ENCODE measurements at regions not wholly inside any gene's neighbourhood (a gene's known extent, or its start where the extent isn't known, plus 50 kb on each side); places are given as distances from the start of the nearest gene placed in this dataset.

DNA sequence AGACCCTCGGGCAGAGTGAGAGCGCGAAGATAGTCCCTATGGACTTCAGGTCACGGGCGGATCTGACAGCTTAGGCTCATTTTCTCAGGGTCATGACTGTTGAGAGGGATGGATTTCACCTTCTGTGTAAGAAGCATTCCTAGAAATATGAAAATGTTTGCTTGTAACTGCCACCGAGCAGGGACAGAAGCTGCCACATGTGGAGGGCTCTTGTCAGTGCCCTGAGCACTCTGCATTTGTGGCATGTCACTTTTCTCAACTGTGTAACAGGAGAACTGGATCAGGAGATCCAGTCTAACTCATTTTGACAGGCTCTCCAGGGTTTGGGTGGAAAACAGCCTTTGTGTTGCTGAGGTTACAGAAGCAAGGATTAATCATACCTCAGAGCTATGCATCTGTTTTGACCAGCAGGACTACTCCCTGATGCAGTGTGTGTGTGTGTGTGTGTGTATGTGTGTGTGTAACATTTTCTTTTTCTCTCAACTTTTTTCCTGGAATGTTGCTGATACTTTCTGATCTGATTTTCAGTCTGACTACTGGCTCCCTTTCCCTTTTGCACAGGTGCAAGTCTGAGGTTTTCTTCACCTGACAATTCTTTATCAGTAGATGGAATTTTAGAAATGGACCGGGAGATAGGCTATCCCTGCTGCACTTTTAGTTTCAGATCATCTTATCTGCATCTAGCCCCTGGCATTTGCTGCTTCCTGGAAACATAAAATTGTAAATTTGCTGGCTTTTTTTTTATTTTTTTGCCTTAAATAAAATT, 183.3 kb downstream of the STK31 start:
- DNase-seq, result peak; percentile 87 to 95

DNA sequence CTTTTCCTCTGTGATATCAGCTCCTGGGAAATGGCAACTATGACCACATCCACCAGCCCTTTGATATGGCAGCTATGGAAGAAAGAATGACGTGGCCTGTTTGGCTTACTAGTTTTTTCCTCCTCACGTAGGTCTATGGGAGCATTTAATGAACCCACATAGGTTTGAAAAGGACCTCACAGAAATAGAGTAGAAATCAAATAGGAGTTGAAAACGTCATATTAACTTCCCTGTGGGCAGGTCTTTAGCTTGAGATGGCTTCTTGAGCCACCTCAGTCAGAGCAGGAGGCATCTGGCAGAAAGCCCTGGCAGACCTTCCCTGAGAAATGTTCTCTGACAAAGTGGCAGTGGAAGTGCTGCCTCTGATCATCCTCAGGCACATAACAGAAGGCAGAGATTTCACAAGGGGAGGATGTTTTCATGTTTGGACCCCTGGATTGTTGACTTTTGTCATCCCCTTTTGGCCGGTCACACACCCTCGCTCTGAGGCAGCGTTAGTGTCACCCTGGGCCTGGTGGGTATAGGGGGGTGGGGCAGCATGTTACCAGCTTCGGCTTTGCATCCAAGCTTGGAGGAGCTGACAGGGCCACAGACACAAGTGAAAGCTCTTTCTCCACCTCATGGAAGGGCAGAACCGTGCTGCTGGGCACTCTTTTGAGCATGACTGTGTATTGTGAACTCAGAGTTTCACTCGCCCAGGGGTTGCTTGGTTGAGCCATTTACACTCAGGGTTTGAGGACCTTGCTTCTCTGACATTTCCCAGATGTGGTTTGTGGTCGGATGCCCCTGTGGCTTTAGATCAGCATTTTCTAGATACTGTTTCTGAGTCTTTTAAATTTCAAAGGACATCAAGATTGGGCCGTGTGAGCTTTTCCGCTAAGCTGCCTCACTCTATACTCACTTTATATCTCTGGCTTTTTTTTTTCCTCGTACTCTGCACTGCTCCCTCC, 184.2 kb downstream of the STK31 start:
- H3K4me2 ChIP-seq (ENCODE audit: low read length), result no peak overlapping the region
- no peak overlapping the region for H2BK120ac ChIP-seq (ENCODE audit: insufficient read depth, low read length, poor library complexity)
- H4K12ac ChIP-seq (ENCODE audit: low read depth, low read length), result no peak overlapping the region
- H3K23ac ChIP-seq (ENCODE audit: low read length), result no peak overlapping the region
- no peaks in the 10 kb centered on the region for H3K36me3 ChIP-seq (ENCODE audit: control insufficient read depth in 1 of 2, insufficient read depth in 2 of 2, low read length in 2 of 2)
- no peak overlapping the region for H2BK5ac ChIP-seq (ENCODE audit: low read depth, low read length, poor library complexity)
- no peaks in the 10 kb centered on the region for H3K79me1 ChIP-seq (ENCODE audit: low read length)
- H3K9me3 ChIP-seq (ENCODE audit: insufficient read depth, low read depth, low read length), result no peaks in the 10 kb centered on the region
- H3K27ac ChIP-seq (ENCODE audit: low read depth, low read length), result no peak overlapping the region
- DNase-seq, result no peak
- H4K91ac ChIP-seq (ENCODE audit: low read depth, low read length), result no peak overlapping the region
- no peaks in the 10 kb centered on the region for H3K27me3 ChIP-seq (ENCODE audit: insufficient read depth, low read length)
- H3K4me1 ChIP-seq (ENCODE audit: control insufficient read depth in 1 of 2, insufficient read depth in 2 of 2, low read length in 2 of 2), result peaks cover 4 to 5% of the 10 kb centered on the region in 2 experiments
- H3K4ac ChIP-seq (ENCODE audit: low read depth, low read length), result no peak overlapping the region
- H3K18ac ChIP-seq (ENCODE audit: low read length), result no peak overlapping the region
- H3K14ac ChIP-seq (ENCODE audit: low read length), result no peak overlapping the region
- no peaks in the 10 kb centered on the region for H3K79me2 ChIP-seq (ENCODE audit: control insufficient read depth, insufficient read depth, low read length, poor library complexity)
- H2AK5ac ChIP-seq (ENCODE audit: low read length), result no peak overlapping the region
- no peak overlapping the region for H2BK12ac ChIP-seq (ENCODE audit: low read length)
- no peak overlapping the region for H4K8ac ChIP-seq (ENCODE audit: low read depth, low read length)
- no peak overlapping the region for H2AFZ ChIP-seq (ENCODE audit: insufficient read depth, low read length, poor library complexity)
- WGBS (ENCODE audit: extremely low coverage, insufficient coverage, insufficient read length), result no CpG with 5 or more reads among the region's 13 CpGs
- H3K4me3 ChIP-seq (ENCODE audit: low read depth, low read length), result no peak overlapping the region
- no peak overlapping the region for H3K9ac ChIP-seq (ENCODE audit: low read length)

More for the DNA sequence above, 183.3 kb downstream of the STK31 start:
- Histone ChIP-seq H2BK120ac (ENCODE audit: insufficient read depth, low read length, poor library complexity) (no peak overlapping the region), H3K4me2 (ENCODE audit: low read length) (no peak overlapping the region), H4K8ac (ENCODE audit: low read depth, low read length) (no peak overlapping the region), H4K12ac (ENCODE audit: low read depth, low read length) (no peak overlapping the region), H2BK5ac (ENCODE audit: low read depth, low read length, poor library complexity) (no peak overlapping the region), H3K9me3 (ENCODE audit: insufficient read depth, low read depth, low read length) (no peaks in the 10 kb centered on the region), H3K9ac (ENCODE audit: low read length) (no peak overlapping the region), H3K4ac (ENCODE audit: low read depth, low read length) (no peak overlapping the region), H3K4me1 (ENCODE audit: control insufficient read depth in 1 of 2, insufficient read depth in 2 of 2, low read length in 2 of 2) (peaks cover 4 to 5% of the 10 kb centered on the region in 2 experiments), H2AK5ac (ENCODE audit: low read length) (no peak overlapping the region), H3K36me3 (ENCODE audit: control insufficient read depth in 1 of 2, insufficient read depth in 2 of 2, low read length in 2 of 2) (no peaks in the 10 kb centered on the region), H3K23ac (ENCODE audit: low read length) (no peak overlapping the region), H4K91ac (ENCODE audit: low read depth, low read length) (no peak overlapping the region), H3K14ac (ENCODE audit: low read length) (no peak overlapping the region), H3K27me3 (ENCODE audit: insufficient read depth, low read length) (no peaks in the 10 kb centered on the region), H3K79me2 (ENCODE audit: control insufficient read depth, insufficient read depth, low read length, poor library complexity) (no peaks in the 10 kb centered on the region), H3K18ac (ENCODE audit: low read length) (no peak overlapping the region), H3K79me1 (ENCODE audit: low read length) (no peaks in the 10 kb centered on the region), H2AFZ (ENCODE audit: insufficient read depth, low read length, poor library complexity) (no peak overlapping the region), H3K27ac (ENCODE audit: low read depth, low read length) (no peak overlapping the region), H2BK12ac (ENCODE audit: low read length) (no peak overlapping the region), H3K4me3 (ENCODE audit: low read depth, low read length) (no peak overlapping the region)
- WGBS (ENCODE audit: extremely low coverage, insufficient coverage, insufficient read length), result no CpG with 5 or more reads among the region's 7 CpGs

DNA sequence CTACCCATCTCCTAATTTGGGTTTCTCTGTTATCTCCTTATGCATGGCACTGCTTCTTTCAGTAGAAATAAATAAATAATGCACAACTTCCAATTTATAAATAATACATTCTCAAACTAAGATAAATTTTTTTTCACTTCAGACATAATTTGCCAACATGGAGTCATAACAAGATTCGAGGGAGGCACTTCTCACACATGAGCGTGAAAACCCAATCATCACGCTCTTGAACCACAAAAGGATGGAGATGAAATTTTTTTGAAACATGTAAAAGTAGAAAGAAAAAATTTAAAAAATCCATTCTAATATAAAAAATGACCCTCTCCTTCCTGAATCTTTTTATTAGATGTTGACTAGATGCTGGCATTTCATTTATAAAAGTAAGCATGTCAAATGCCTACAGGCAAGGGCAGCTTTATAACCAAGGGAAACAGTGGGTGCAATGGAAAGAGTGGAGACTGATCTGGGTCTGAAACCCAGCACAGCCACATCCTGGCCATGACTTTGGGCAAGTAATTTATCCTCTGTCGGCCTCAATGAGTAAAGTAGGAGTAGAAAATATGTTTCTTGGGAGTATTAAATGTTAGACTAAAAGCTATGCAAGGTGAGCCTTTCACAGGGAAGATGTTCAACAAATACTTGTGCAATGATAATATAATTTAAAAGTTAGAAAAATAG, 185.0 kb downstream of the STK31 start:
- H3K4ac ChIP-seq (ENCODE audit: low read depth, low read length), result no peak overlapping the region
- no peak overlapping the region for H2AFZ ChIP-seq (ENCODE audit: insufficient read depth, low read length, poor library complexity)
- no peak overlapping the region for H4K91ac ChIP-seq (ENCODE audit: low read depth, low read length)
- DNase-seq, result no peak
- no peak overlapping the region for H3K27ac ChIP-seq (ENCODE audit: low read depth, low read length)
- no peak overlapping the region for H3K4me2 ChIP-seq (ENCODE audit: low read length)
- H2AK5ac ChIP-seq (ENCODE audit: low read length), result no peak overlapping the region
- H4K12ac ChIP-seq (ENCODE audit: low read depth, low read length), result no peak overlapping the region
- no peaks in the 10 kb centered on the region for H3K79me1 ChIP-seq (ENCODE audit: low read length)
- no peak overlapping the region for H3K14ac ChIP-seq (ENCODE audit: low read length)
- no peak overlapping the region for H4K8ac ChIP-seq (ENCODE audit: low read depth, low read length)
- H3K79me2 ChIP-seq (ENCODE audit: control insufficient read depth, insufficient read depth, low read length, poor library complexity), result no peaks in the 10 kb centered on the region
- H3K9ac ChIP-seq (ENCODE audit: low read length), result no peak overlapping the region
- H3K9me3 ChIP-seq (ENCODE audit: insufficient read depth, low read depth, low read length), result no peaks in the 10 kb centered on the region
- no peak overlapping the region for H2BK120ac ChIP-seq (ENCODE audit: insufficient read depth, low read length, poor library complexity)
- H3K18ac ChIP-seq (ENCODE audit: low read length), result no peak overlapping the region
- no CpG with 5 or more reads among the region's 4 CpGs for WGBS (ENCODE audit: extremely low coverage, insufficient coverage, insufficient read length)
- no peak overlapping the region for H3K23ac ChIP-seq (ENCODE audit: low read length)
- no peak overlapping the region for H3K4me3 ChIP-seq (ENCODE audit: low read depth, low read length)
- H3K4me1 ChIP-seq (ENCODE audit: control insufficient read depth in 1 of 2, insufficient read depth in 2 of 2, low read length in 2 of 2), result peaks cover 4 to 5% of the 10 kb centered on the region in 2 experiments
- H2BK5ac ChIP-seq (ENCODE audit: low read depth, low read length, poor library complexity), result no peak overlapping the region
- no peaks in the 10 kb centered on the region for H3K36me3 ChIP-seq (ENCODE audit: control insufficient read depth in 1 of 2, insufficient read depth in 2 of 2, low read length in 2 of 2)
- no peaks in the 10 kb centered on the region for H3K27me3 ChIP-seq (ENCODE audit: insufficient read depth, low read length)
- no peak overlapping the region for H2BK12ac ChIP-seq (ENCODE audit: low read length)

DNA sequence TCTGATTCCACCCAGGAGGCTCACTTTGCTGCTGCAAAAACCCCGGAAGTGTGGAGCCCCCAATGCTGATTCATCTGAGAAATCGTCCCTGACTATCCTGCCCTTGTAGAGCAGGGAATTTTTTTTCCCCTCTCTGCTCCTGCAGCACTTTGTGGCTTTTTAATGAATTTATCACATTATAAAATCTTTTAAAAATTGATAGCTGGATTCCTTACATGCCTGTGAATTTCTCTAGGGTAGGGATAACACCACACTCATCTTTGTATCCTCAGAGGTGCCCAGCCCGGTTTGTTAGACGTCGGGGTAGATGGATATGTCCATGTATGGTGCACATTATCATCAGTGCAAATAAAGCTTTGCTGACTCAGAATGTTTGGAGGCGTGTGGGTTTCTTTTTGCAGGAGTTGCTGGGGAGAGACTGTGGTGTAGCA, 185.7 kb downstream of the STK31 start:
- Histone ChIP-seq H3K36me3 (ENCODE audit: control insufficient read depth in 1 of 2, insufficient read depth in 2 of 2, low read length in 2 of 2) (no peaks in the 10 kb centered on the region), H3K4me3 (ENCODE audit: low read depth, low read length) (no peak overlapping the region), H3K27me3 (ENCODE audit: insufficient read depth, low read length) (no peaks in the 10 kb centered on the region), H2BK5ac (ENCODE audit: low read depth, low read length, poor library complexity) (no peak overlapping the region), H4K8ac (ENCODE audit: low read depth, low read length) (no peak overlapping the region), H3K4ac (ENCODE audit: low read depth, low read length) (no peak overlapping the region), H3K27ac (ENCODE audit: low read depth, low read length) (no peak overlapping the region), H3K18ac (ENCODE audit: low read length) (no peak overlapping the region), H3K4me1 (ENCODE audit: control insufficient read depth in 1 of 2, insufficient read depth in 2 of 2, low read length in 2 of 2) (peaks cover 4 to 5% of the 10 kb centered on the region in 2 experiments), H2AK5ac (ENCODE audit: low read length) (no peak overlapping the region), H3K79me2 (ENCODE audit: control insufficient read depth, insufficient read depth, low read length, poor library complexity) (no peaks in the 10 kb centered on the region), H3K4me2 (ENCODE audit: low read length) (no peak overlapping the region), H3K9me3 (ENCODE audit: insufficient read depth, low read depth, low read length) (no peaks in the 10 kb centered on the region), H4K12ac (ENCODE audit: low read depth, low read length) (no peak overlapping the region), H2BK120ac (ENCODE audit: insufficient read depth, low read length, poor library complexity) (no peak overlapping the region), H2AFZ (ENCODE audit: insufficient read depth, low read length, poor library complexity) (no peak overlapping the region), H3K23ac (ENCODE audit: low read length) (no peak overlapping the region), H3K9ac (ENCODE audit: low read length) (no peak overlapping the region), H2BK12ac (ENCODE audit: low read length) (no peak overlapping the region), H3K14ac (ENCODE audit: low read length) (no peak overlapping the region), H4K91ac (ENCODE audit: low read depth, low read length) (no peak overlapping the region), H3K79me1 (ENCODE audit: low read length) (no peaks in the 10 kb centered on the region)
- no CpG with 5 or more reads among the region's 6 CpGs for WGBS (ENCODE audit: extremely low coverage, insufficient coverage, insufficient read length)
- no peak for DNase-seq
